K562 (cell line): ENCODE measurements at regions not wholly inside any gene's neighbourhood (a gene's known extent, or its start where the extent isn't known, plus 50 kb on each side); places are given as distances from the start of the nearest gene placed in this dataset.
A peak's percentile ranks its signal among the peaks of the same experiment; 100 is the strongest.

Source experiments
- CEBPZ ChIP-seq: fragments of 150-350 bp; IDR thresholded peaks from 2 replicates; pipeline ENCODE4 v1.6.1; 2014; ENCODE audit warnings: low read depth, mild to moderate bottlenecking, low read length, borderline replicate concordance
- FOXA3 ChIP-seq, 2 experiments: fragments of 450-650 bp in 1 of 2; sonication (generic) in 1 of 2; formaldehyde crosslinking; IDR thresholded peaks in 1 of 2; conservative IDR thresholded peaks in 1 of 2; 2 replicates each; pipeline versions ENCODE4 v1.4.0 to v1.8.0; 2020 to 2022; ENCODE audit warnings: mild to moderate bottlenecking in 2 of 2, missing genetic modification reagents in 1 of 2
- FOXJ2 ChIP-seq: fragments of 200-800 bp; sonication (Bioruptor generic); IDR thresholded peaks from 2 replicates; pipeline ENCODE4 v1.6.1; 2016; ENCODE audit warnings: missing genetic modification characterization, missing compliant biosample characterization
- FOXJ3 ChIP-seq: sonication (generic); formaldehyde crosslinking; IDR thresholded peaks from 2 replicates; pipeline ENCODE4 v1.4.0; 2020; ENCODE audit warnings: mild to moderate bottlenecking, missing genetic modification reagents
- HMGN3 ChIP-seq: IDR thresholded peaks from 2 replicates; pipeline ENCODE4 v1.6.1; 2011; ENCODE audit warnings: borderline replicate concordance, low read depth, mild to moderate bottlenecking, mixed read lengths, low read length; ENCODE audit not compliant: insufficient read length; ENCODE audit errors: extremely low read depth
- NR2C2 ChIP-seq, 2 experiments: fragments of 200-800 bp in 1 of 2; sonication (Bioruptor generic) in 1 of 2; sonication (generic) in 1 of 2; formaldehyde crosslinking in 1 of 2; IDR thresholded peaks; 2 replicates each; pipeline versions ENCODE4 v1.6.1 to v1.8.0; 2016 to 2022; ENCODE audit warnings: mild to moderate bottlenecking in 1 of 2, missing compliant biosample characterization in 1 of 2, missing genetic modification characterization in 1 of 2, missing genetic modification reagents in 1 of 2
- SMAD4 ChIP-seq: fragments of 250-450 bp; sonication (Bioruptor Pico); conservative IDR thresholded peaks from 2 replicates; pipeline ENCODE4 v1.8.0; 2021; ENCODE audit warnings: inconsistent platforms, mild to moderate bottlenecking, moderate library complexity
- TBL1XR1 ChIP-seq, 2 experiments: IDR thresholded peaks; 2 replicates each; pipeline ENCODE4 v1.6.1; 2012; ENCODE audit warnings: improper control_type of control experiment in 2 of 2, low read length in 2 of 2, mild to moderate bottlenecking in 1 of 2
- ZBTB9 ChIP-seq: fragments of 450-650 bp; formaldehyde crosslinking; IDR thresholded peaks from 2 replicates; pipeline ENCODE4 v1.4.0; 2020; ENCODE audit warnings: mild to moderate bottlenecking, moderate library complexity
- ZNF175 ChIP-seq: fragments of 200-800 bp; sonication (Bioruptor generic); IDR thresholded peaks from 2 replicates; pipeline ENCODE4 v1.6.1; 2016; ENCODE audit warnings: low read depth, mild to moderate bottlenecking, missing genetic modification characterization, missing compliant biosample characterization
- ZNF232 ChIP-seq: sonication (generic); formaldehyde crosslinking; IDR thresholded peaks from 2 replicates; pipeline ENCODE4 v1.8.0; 2022; ENCODE audit warnings: mild to moderate bottlenecking, missing genetic modification reagents
- TF ChIP-seq, protein P1 (sequence below): sonication (generic); formaldehyde crosslinking; IDR thresholded peaks from 2 replicates; pipeline ENCODE4 v1.8.1; 2023; ENCODE audit warnings: mild to moderate bottlenecking, missing genetic modification reagents

DNA sequence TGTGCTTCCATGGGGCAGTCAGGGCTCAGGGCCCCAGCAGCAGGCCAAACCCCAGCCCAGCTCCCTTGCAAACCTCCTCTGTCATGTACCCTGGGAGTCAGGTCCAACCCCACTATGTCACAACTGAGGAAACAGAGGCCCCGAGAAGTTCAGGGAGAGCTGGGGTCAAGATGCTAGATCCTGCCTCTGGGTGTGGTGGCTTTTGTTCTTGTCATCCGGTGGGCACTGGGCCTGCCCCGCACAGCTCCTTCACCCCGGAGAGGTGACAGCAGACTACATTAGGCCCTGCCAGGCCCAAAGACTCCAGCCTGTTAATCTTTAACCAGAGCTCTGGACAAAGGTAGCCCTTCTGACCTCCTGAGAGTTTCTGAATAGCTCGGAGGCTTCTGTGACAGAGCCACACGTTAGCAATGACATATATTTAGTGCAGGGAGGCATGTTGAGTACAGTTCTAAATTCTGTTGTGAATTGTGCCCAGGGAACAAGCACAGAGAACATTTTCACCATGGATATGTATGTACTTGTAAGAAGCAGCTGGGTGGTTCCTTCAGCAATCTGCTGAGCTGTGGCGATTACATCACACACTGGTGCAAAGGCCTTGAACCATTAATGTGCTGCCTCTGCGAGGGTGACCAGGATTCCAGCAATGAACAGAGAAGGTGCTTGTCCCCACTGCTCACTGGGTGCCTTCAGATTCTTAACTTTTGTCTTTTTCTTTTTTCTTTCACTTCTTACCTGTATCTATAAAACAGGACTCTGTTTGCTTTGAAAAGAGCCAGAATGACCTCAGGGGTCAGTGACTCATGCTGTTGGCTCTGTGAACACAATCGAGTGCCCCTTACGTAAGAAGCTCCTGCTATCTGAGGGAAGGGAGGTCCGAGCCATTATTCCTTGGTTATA is 102.8 kb downstream of the RHOU start (continued):
- no peak for TF ChIP-seq CEBPZ
- no peak for TF ChIP-seq ZNF232 (CRISPR knock-in tag)
- TF ChIP-seq FOXJ3 (CRISPR knock-in tag): no peak
- TF ChIP-seq, protein P1, sequence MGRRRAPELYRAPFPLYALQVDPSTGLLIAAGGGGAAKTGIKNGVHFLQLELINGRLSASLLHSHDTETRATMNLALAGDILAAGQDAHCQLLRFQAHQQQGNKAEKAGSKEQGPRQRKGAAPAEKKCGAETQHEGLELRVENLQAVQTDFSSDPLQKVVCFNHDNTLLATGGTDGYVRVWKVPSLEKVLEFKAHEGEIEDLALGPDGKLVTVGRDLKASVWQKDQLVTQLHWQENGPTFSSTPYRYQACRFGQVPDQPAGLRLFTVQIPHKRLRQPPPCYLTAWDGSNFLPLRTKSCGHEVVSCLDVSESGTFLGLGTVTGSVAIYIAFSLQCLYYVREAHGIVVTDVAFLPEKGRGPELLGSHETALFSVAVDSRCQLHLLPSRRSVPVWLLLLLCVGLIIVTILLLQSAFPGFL (CRISPR knock-in tag): no peak
- no peak for TF ChIP-seq FOXJ2
- no peak for TF ChIP-seq HMGN3
- no peak for TF ChIP-seq ZNF175 (CRISPR knock-in tag)
- no peak; the same call in 1 of the 2 replicates for TF ChIP-seq NR2C2 (CRISPR knock-in tag; IDR thresholded peaks at IDR 0.05)
- peak; percentile 92 for TF ChIP-seq NR2C2 (tag; IDR thresholded peaks at IDR 0.05)
- TF ChIP-seq ZBTB9 (CRISPR knock-in tag): no peak
- TF ChIP-seq SMAD4: peak; percentile 31; the same call in 1 of the 2 replicates
- no peak for TF ChIP-seq TBL1XR1 (IDR thresholded peaks at IDR 0.05; ENCODE audit: low read length in 2 of 2)
- TF ChIP-seq FOXA3 (CRISPR knock-in tag; conservative IDR thresholded peaks at IDR 0.05 in 1 of 2, IDR thresholded peaks at IDR 0.05 in 1 of 2): 0 out of 4 replicates have a peak, but pooled peaks of 1 of the 2 experiments have one; percentile 4
